Endothelial cell of umbilical vein (primary cell): ENCODE measurements at regions not wholly inside any gene's neighbourhood (a gene's known extent, or its start where the extent isn't known, plus 50 kb on each side); places are given as distances from the start of the nearest gene placed in this dataset.

ENCODE experiments used
- BruUV-seq: library from RNA; stranded (reverse); fragments of 400-500 nt; replicated peaks from 2 replicates; lab custom pipeline; 2021; lab: Mats Ljungman, UMichigan
- CTCF ChIA-PET: fragments of 300-600, 350-600 bp; sonication (Branson Sonifier 250); formaldehyde crosslinking; loops from one replicate; lab custom pipeline; 2021; ENCODE audit warnings: antibody characterized with exemption, inconsistent platforms; lab: Charles Lee
- POLR2A ChIA-PET: fragments of 300-600, 350-600 bp; sonication (Branson Sonifier 250); formaldehyde crosslinking; loops from one replicate; lab custom pipeline; 2021; ENCODE audit warnings: antibody characterized with exemption, inconsistent platforms; lab: Charles Lee
- DNase-seq: peaks from one replicate; pipeline ENCODE4 v3.0.0-alpha.2; 2011; ENCODE audit warnings: low read depth, low spot score
- FAIRE-seq: peaks from 2 replicates; lab custom pipeline; 2011; peaks lifted over from hg19 to GRCh38; lab: Jason Lieb, UNC
- H2AFZ ChIP-seq: 2 replicates; pipeline ENCODE4 v1.6.0; 2012; ENCODE audit warnings: low read depth, low read length, control low read depth, inconsistent platforms
- H3K27ac ChIP-seq: 2 replicates; pipeline ENCODE4 v1.5.1; 2011; ENCODE audit warnings: low read depth, mild to moderate bottlenecking, control low read depth, low read length, moderate library complexity; ENCODE audit not compliant: insufficient read depth
- H3K27me3 ChIP-seq, 2 experiments: 2 replicates each; pipeline versions ENCODE4 v1.6.0 to v1.6.1; 2011; ENCODE audit warnings: low read length in 2 of 2, mixed read lengths in 1 of 2; ENCODE audit not compliant: control insufficient read depth in 2 of 2, insufficient read depth in 2 of 2
- H3K36me3 ChIP-seq, 2 experiments: 2 replicates in 1 of 2; 3 replicates in 1 of 2; pipeline ENCODE4 v1.5.1; 2011; ENCODE audit warnings: low read length in 2 of 2, mild to moderate bottlenecking in 1 of 2, moderate library complexity in 1 of 2; ENCODE audit not compliant: control insufficient read depth in 2 of 2, insufficient read depth in 2 of 2; ENCODE audit errors: extremely low read depth in 1 of 2
- H3K4me1 ChIP-seq: 3 replicates; pipeline ENCODE4 v1.5.1; 2011; ENCODE audit warnings: mild to moderate bottlenecking, low read length; ENCODE audit not compliant: control insufficient read depth, insufficient read depth; ENCODE audit errors: extremely low read depth
- H3K4me2 ChIP-seq: 2 replicates; pipeline ENCODE4 v1.6.1; 2011; ENCODE audit warnings: low read length, control low read depth, mixed read lengths; ENCODE audit not compliant: insufficient read depth
- H3K4me3 ChIP-seq, 3 experiments: fragments of 200-600 bp in 1 of 3; sonication (generic), shearing (Covaris generic) in 1 of 3; replicated peaks in 1 of 3; 2 replicates each; pipeline ENCODE4 v1.5.1; 2011 to 2016; ENCODE audit warnings: control low read depth in 3 of 3, low read length in 3 of 3, mild to moderate bottlenecking in 2 of 3, inconsistent platforms in 1 of 3, low read depth in 1 of 3, moderate library complexity in 1 of 3; ENCODE audit not compliant: insufficient read depth in 1 of 3
- H3K79me2 ChIP-seq: 2 replicates; pipeline ENCODE4 v1.6.0; 2012; ENCODE audit warnings: low read length, inconsistent platforms; ENCODE audit not compliant: control insufficient read depth, insufficient read depth
- H3K9ac ChIP-seq: replicated peaks from 2 replicates; pipeline ENCODE3; 2011; ENCODE audit warnings: low read length, control low read depth; ENCODE audit not compliant: insufficient read depth; ENCODE audit errors: extremely low read depth
- H3K9me1 ChIP-seq: replicated peaks from 3 replicates; pipeline ENCODE4 v1.6.0; 2011; ENCODE audit warnings: mild to moderate bottlenecking, low read length; ENCODE audit not compliant: control insufficient read depth, insufficient read depth; ENCODE audit errors: extremely low read depth
- H3K9me3 ChIP-seq: replicated peaks from 2 replicates; pipeline ENCODE4 v1.5.1; 2012; ENCODE audit warnings: low read length, inconsistent platforms; ENCODE audit not compliant: control insufficient read depth, insufficient read depth
- H4K20me1 ChIP-seq: replicated peaks from 2 replicates; pipeline ENCODE3; 2011; ENCODE audit warnings: mild to moderate bottlenecking, low read length; ENCODE audit not compliant: control insufficient read depth, insufficient read depth; ENCODE audit errors: extremely low read depth
- CTCF ChIP-seq, 2 donors: IDR thresholded peaks; 1 replicate in 1 of 2; 2 replicates in 1 of 2; pipeline ENCODE4 v1.5.1; 2011; ENCODE audit warnings: low read length in 2 of 2, mild to moderate bottlenecking in 2 of 2, moderate library complexity in 2 of 2, control low read depth in 1 of 2, inconsistent platforms in 1 of 2, low read depth in 1 of 2; ENCODE audit not compliant: insufficient read depth in 1 of 2; ENCODE audit errors: extremely low read depth in 1 of 2
- EZH2 ChIP-seq: IDR thresholded peaks from 2 replicates; pipeline ENCODE4 v1.6.1; 2012; ENCODE audit warnings: borderline replicate concordance, low read depth, mild to moderate bottlenecking, moderate library complexity, low read length, inconsistent platforms; ENCODE audit not compliant: severe bottlenecking
- FOS ChIP-seq: IDR thresholded peaks from 2 replicates; pipeline ENCODE4 v1.6.1; 2011; ENCODE audit warnings: mild to moderate bottlenecking, low read length, moderate library complexity, borderline replicate concordance; ENCODE audit not compliant: insufficient read depth
- GATA2 ChIP-seq: IDR thresholded peaks from 2 replicates; pipeline ENCODE4 v1.7.0; 2011; ENCODE audit warnings: low read depth, mild to moderate bottlenecking, moderate library complexity, mixed read lengths, low read length; ENCODE audit not compliant: insufficient read length, insufficient read depth
- JUN ChIP-seq: IDR thresholded peaks from 2 replicates; pipeline ENCODE4 v1.6.1; 2011; ENCODE audit warnings: borderline replicate concordance, low read depth; ENCODE audit not compliant: insufficient read length, insufficient read depth
- MAX ChIP-seq: IDR thresholded peaks from 2 replicates; pipeline ENCODE4 v1.6.1; 2011; ENCODE audit not compliant: insufficient read depth, insufficient read length
- MYC ChIP-seq: IDR thresholded peaks from one replicate; pipeline ENCODE4 v1.6.1; 2011; ENCODE audit warnings: mild to moderate bottlenecking, low read depth, low read length
- POLR2A ChIP-seq: IDR thresholded peaks from 2 replicates; pipeline ENCODE4 v1.6.1; 2012; ENCODE audit warnings: low read depth, mild to moderate bottlenecking, control low read depth, low read length
- POLR2AphosphoS5 ChIP-seq: IDR thresholded peaks from 2 replicates; pipeline ENCODE4 v1.6.1; 2012; ENCODE audit warnings: low read depth, mild to moderate bottlenecking, control low read depth, low read length, moderate library complexity; ENCODE audit not compliant: insufficient read depth
- dilution Hi-C: fragments of 300-500 bp; cut with MboI; formaldehyde crosslinking; loops from one replicate; pipeline ENCODE4 v1.15.0; 2019; ENCODE audit warnings: low sequenced_read_pairs; ENCODE audit not compliant: extremely low pct_ligation_motif_present
- intact Hi-C: fragments of 100-400 bp; cut with micrococcal nuclease; formaldehyde crosslinking; loops from one replicate; pipeline ENCODE4 v1.10.0; 2022

GRCh38 chr10:11387044-11387443 lies 224.4 kb downstream of the USP6NL start:
- BruUV-seq, result no TSS peak
- Histone ChIP-seq H3K27ac (no peak overlapping the region), H3K4me2 (no peak overlapping the region), H2AFZ (no peak overlapping the region), H3K27me3 (no peaks in the 10 kb centered on the region), H3K36me3 (no peaks in the 10 kb centered on the region), H4K20me1 (no peaks in the 10 kb centered on the region), H3K4me1 (no peaks in the 10 kb centered on the region), H3K9me3 (no peaks in the 10 kb centered on the region), H3K9ac (no peak overlapping the region), H3K4me3 (no peak overlapping the region), H3K9me1 (no peaks in the 10 kb centered on the region), H3K79me2 (no peaks in the 10 kb centered on the region)
- DNase-seq (no peak), FAIRE-seq (no peak)
- ChIA-PET POLR2A (no interaction called here), CTCF (no interaction called here)
- TF ChIP-seq MYC (no peak), POLR2AphosphoS5 (no peak), GATA2 (no peak), CTCF (IDR thresholded peaks at IDR 0.05; ENCODE audit: extremely low read depth in 1 of 2, insufficient read depth in 1 of 2, low read depth in 1 of 2, low read length in 2 of 2) (no peak), POLR2A (no peak), FOS (no peak), JUN (no peak), MAX (no peak), EZH2 (no peak)
- intact Hi-C loops (no loop called here), dilution Hi-C loops (no loop called here)
